Liver (tissue), 8 donors: ENCODE measurements at regions not wholly inside any gene's neighbourhood (a gene's known extent, or its start where the extent isn't known, plus 50 kb on each side); places are given as distances from the start of the nearest gene placed in this dataset.

Experiments
- DNase-seq: peaks from one replicate; pipeline ENCODE4 v3.0.0-alpha.2; 2017; ENCODE audit warnings: low spot score
- H3K27ac ChIP-seq, 2 donors: one replicate each; pipeline ENCODE4 v1.7.0; 2013; ENCODE audit warnings: inconsistent platforms in 2 of 2, low read length in 2 of 2, control low read depth in 1 of 2, low read depth in 1 of 2, mild to moderate bottlenecking in 1 of 2
- H3K27me3 ChIP-seq, 4 donors: one replicate each; pipeline versions ENCODE4 v1.6.1 to v1.7.0; 2013; ENCODE audit warnings: low read length in 3 of 4, inconsistent platforms in 1 of 4, mild to moderate bottlenecking in 1 of 4, moderate library complexity in 1 of 4; ENCODE audit not compliant: control insufficient read depth in 4 of 4, insufficient read depth in 4 of 4
- H3K36me3 ChIP-seq, 4 donors: one replicate each; pipeline versions ENCODE4 v1.6.1 to v1.7.0; 2013; ENCODE audit warnings: low read length in 3 of 4, mild to moderate bottlenecking in 3 of 4, low read depth in 1 of 4, moderate library complexity in 1 of 4; ENCODE audit not compliant: control insufficient read depth in 4 of 4, insufficient read depth in 3 of 4
- H3K4me1 ChIP-seq, 4 donors: one replicate each; pipeline versions ENCODE4 v1.6.1 to v1.7.0; 2013; ENCODE audit warnings: low read length in 3 of 4, mild to moderate bottlenecking in 3 of 4, moderate library complexity in 1 of 4; ENCODE audit not compliant: control insufficient read depth in 4 of 4, insufficient read depth in 4 of 4
- H3K4me3 ChIP-seq, 3 donors: one replicate each; pipeline versions ENCODE4 v1.6.1 to v1.7.0; 2013; ENCODE audit warnings: low read length in 3 of 3, control low read depth in 1 of 3, low read depth in 1 of 3, mild to moderate bottlenecking in 1 of 3
- H3K9ac ChIP-seq, 2 donors: one replicate each; pipeline ENCODE4 v1.7.0; 2013; ENCODE audit warnings: low read length in 2 of 2, mild to moderate bottlenecking in 2 of 2, moderate library complexity in 2 of 2, control low read depth in 1 of 2, low read depth in 1 of 2
- H3K9me3 ChIP-seq, 4 donors: one replicate each; pipeline versions ENCODE4 v1.6.1 to v1.7.0; 2013; ENCODE audit warnings: low read length in 3 of 4; ENCODE audit not compliant: control insufficient read depth in 4 of 4
- ATF3 ChIP-seq: IDR thresholded peaks from 2 replicates; pipeline ENCODE4 v1.6.1; 2016; ENCODE audit warnings: antibody characterized with exemption
- CTCF ChIP-seq: fragments of 150-350 bp; IDR thresholded peaks from 2 replicates; pipeline ENCODE4 v1.5.1; 2017; ENCODE audit warnings: improper control_type of control experiment, low read depth, low read length; ENCODE audit not compliant: missing input control
- EGR1 ChIP-seq, 2 donors: IDR thresholded peaks; 2 replicates each; pipeline ENCODE4 v1.6.1; 2016 to 2018; ENCODE audit warnings: antibody characterized with exemption in 2 of 2, low read depth in 2 of 2
- FOXA2 ChIP-seq: IDR thresholded peaks from 2 replicates; pipeline ENCODE4 v1.6.1; 2016; ENCODE audit warnings: antibody characterized with exemption
- GABPA ChIP-seq, 2 donors: IDR thresholded peaks in 1 of 2; conservative IDR thresholded peaks in 1 of 2; 2 replicates each; pipeline ENCODE4 v1.6.1; 2016; ENCODE audit warnings: antibody characterized with exemption in 2 of 2, mild to moderate bottlenecking in 1 of 2, moderate library complexity in 1 of 2
- HNF4A ChIP-seq, 2 donors: conservative IDR thresholded peaks; 2 replicates each; pipeline ENCODE4 v1.6.1; 2016; ENCODE audit warnings: antibody characterized with exemption in 2 of 2, mild to moderate bottlenecking in 2 of 2
- HNF4G ChIP-seq: IDR thresholded peaks from 2 replicates; pipeline ENCODE4 v1.6.1; 2016; ENCODE audit warnings: antibody characterized with exemption
- JUND ChIP-seq, 2 donors: IDR thresholded peaks; 2 replicates each; pipeline ENCODE4 v1.6.1; 2016; ENCODE audit warnings: antibody characterized with exemption in 2 of 2
- MAX ChIP-seq: IDR thresholded peaks from 2 replicates; pipeline ENCODE4 v1.6.1; 2016; ENCODE audit warnings: antibody characterized with exemption
- NR2F2 ChIP-seq: IDR thresholded peaks from 2 replicates; pipeline ENCODE4 v1.6.1; 2016; ENCODE audit warnings: antibody characterized with exemption
- RAD21 ChIP-seq, 2 donors: IDR thresholded peaks; 2 replicates each; pipeline ENCODE4 v1.6.1; 2016; ENCODE audit warnings: antibody characterized with exemption in 2 of 2, mild to moderate bottlenecking in 2 of 2
- REST ChIP-seq: IDR thresholded peaks from 2 replicates; pipeline ENCODE4 v1.6.1; 2016; ENCODE audit warnings: antibody characterized with exemption, mild to moderate bottlenecking
- RXRA ChIP-seq, 2 donors: IDR thresholded peaks; 2 replicates each; pipeline ENCODE4 v1.6.1; 2017 to 2018; ENCODE audit warnings: antibody characterized with exemption in 2 of 2, mild to moderate bottlenecking in 1 of 2
- SP1 ChIP-seq: IDR thresholded peaks from 2 replicates; pipeline ENCODE4 v1.6.1; 2018; ENCODE audit warnings: antibody characterized with exemption, mild to moderate bottlenecking
- TAF1 ChIP-seq: conservative IDR thresholded peaks from 2 replicates; pipeline ENCODE4 v1.6.1; 2016; ENCODE audit warnings: antibody characterized with exemption, mild to moderate bottlenecking
- ZBTB33 ChIP-seq: IDR thresholded peaks from 2 replicates; pipeline ENCODE4 v1.6.1; 2016; ENCODE audit warnings: antibody characterized with exemption
- WGBS: extraction: QIAGEN DNeasy Blood & Tissue Kit; methylation state at CpG from one replicate; pipeline ENCODE4 v1.1.7; 2013; 5-methylcytosine and 5-hydroxymethylcytosine counted together
- donor health status: healthy.
- donor health status: healthy.
- donor health status: healthy.
- donor health status: healthy.
- donor health status: healthy.

- Histone ChIP-seq H3K9me3 (no peaks in the 10 kb centered on the region), H3K27ac (no peak overlapping the region), H3K4me3 (no peak overlapping the region), H3K36me3 (no peaks in the 10 kb centered on the region), H3K4me1 (no peaks in the 10 kb centered on the region), H3K27me3 (no peaks in the 10 kb centered on the region), H3K9ac (no peak overlapping the region)
- TF ChIP-seq HNF4G (no peak), ATF3 (no peak), NR2F2 (no peak), TAF1 (no peak), CTCF (no peak), HNF4A (conservative IDR thresholded peaks at IDR 0.05) (no peak), SP1 (no peak)
- 76% methylated on average over 4 of the region's 4 CpGs for WGBS
- DNase-seq = no peak
Measured at GRCh38 chr4:20122198-20122988, 129.3 kb upstream of the SLIT2 start.

- TF ChIP-seq TAF1 = no peak
- Histone ChIP-seq H3K27me3 (no peaks in the 10 kb centered on the region), H3K9me3 (no peaks in the 10 kb centered on the region), H3K36me3 (no peaks in the 10 kb centered on the region), H3K4me1 (no peaks in the 10 kb centered on the region), H3K4me3 (no peak overlapping the region), H3K9ac (no peak overlapping the region), H3K27ac (no peak overlapping the region)
- DNase-seq = no peak
- WGBS = 53% methylated on average over 2 of the region's 2 CpGs
Measured at GRCh38 chr4:20119141-20119540, 132.6 kb upstream of the SLIT2 start.

GRCh38 chr4:20109391-20109790 is 142.3 kb upstream of the SLIT2 start:
- H3K9ac ChIP-seq = no peak overlapping the region
- H3K36me3 ChIP-seq = no peaks in the 10 kb centered on the region
- H3K4me3 ChIP-seq = no peak overlapping the region
- no peak for DNase-seq
- no peak overlapping the region for H3K27ac ChIP-seq
- no peaks in the 10 kb centered on the region for H3K4me1 ChIP-seq
- H3K9me3 ChIP-seq = no peaks in the 10 kb centered on the region
- H3K27me3 ChIP-seq = no peaks in the 10 kb centered on the region
- 34% methylated on average over 3 of the region's 3 CpGs for WGBS
- TF ChIP-seq NR2F2 (no peak), REST (no peak), JUND (IDR thresholded peaks at IDR 0.05) (no peak), CTCF (no peak), SP1 (no peak), RAD21 (IDR thresholded peaks at IDR 0.05) (no peak), HNF4G (no peak), ZBTB33 (no peak), TAF1 (no peak), EGR1 (IDR thresholded peaks at IDR 0.05; ENCODE audit: low read depth in 2 of 2) (no peak), MAX (no peak), GABPA (IDR thresholded peaks at IDR 0.05 in 1 of 2, conservative IDR thresholded peaks at IDR 0.05 in 1 of 2) (no peak), ATF3 (no peak), FOXA2 (no peak), RXRA (IDR thresholded peaks at IDR 0.05) (no peak)
